ENCODE measurements at regions not wholly inside any gene's neighbourhood (a gene's known extent, or its start where the extent isn't known, plus 50 kb on each side); places are given as distances from the start of the nearest gene placed in this dataset.
A peak's percentile ranks its signal among the peaks of the same experiment; 100 is the strongest.

DNA sequence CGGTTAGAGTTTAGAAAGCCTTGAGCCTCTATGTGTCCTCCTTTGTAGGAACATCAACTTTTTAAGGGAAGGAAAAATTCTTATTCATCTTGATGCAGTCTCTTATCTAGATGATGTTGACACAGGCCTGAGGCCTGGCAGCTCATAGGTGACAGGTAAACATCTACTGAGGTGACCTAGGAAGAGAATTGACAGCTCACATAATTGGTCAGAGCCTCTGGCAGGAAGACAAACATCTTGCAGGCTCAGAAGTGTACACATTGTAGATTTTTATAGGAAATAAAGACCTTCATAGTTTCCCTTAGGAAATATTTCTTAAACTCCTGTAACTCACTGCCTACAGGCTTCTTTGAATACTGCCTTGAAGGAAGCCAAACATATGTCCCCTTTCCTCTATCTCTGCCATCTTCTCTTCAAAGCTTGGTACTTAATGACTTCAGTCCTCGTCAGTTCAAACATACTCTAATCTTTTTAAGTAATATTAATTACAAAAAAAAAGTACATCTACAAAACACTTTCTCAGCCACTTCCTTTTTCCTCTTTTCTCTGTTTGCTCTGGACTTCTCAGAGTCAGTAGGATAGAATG lies 341.3 kb downstream of the TBL1XR1 start:
- DNase-seq, result peak; percentile 9 to 86
- no peak overlapping the region for H3K4me3 ChIP-seq
- no peaks in the 10 kb centered on the region for H3K27me3 ChIP-seq (ENCODE audit: insufficient read depth, low read depth)
- peaks cover 6% of the 10 kb centered on the region; the same call in 1 of the 2 replicates for H3K4me1 ChIP-seq (replicated peaks; ENCODE audit: insufficient read depth)
- no peaks in the 10 kb centered on the region for H3K36me3 ChIP-seq (ENCODE audit: low read depth)
- peaks cover 6% of the 10 kb centered on the region; the same call in 1 of the 2 replicates for H3F3A ChIP-seq (ENCODE audit: insufficient read depth, low read depth)
- ChIA-PET CTCF (no interaction called here), POLR2A (ENCODE audit: unreplicated experiment) (no interaction called here)
- no peak overlapping the region; the same call in 1 of the 2 replicates for H2AFZ ChIP-seq
- no peak for TF ChIP-seq EZH2 (IDR thresholded peaks at IDR 0.05; ENCODE audit: low read depth)
- TF ChIP-seq, protein P1, sequence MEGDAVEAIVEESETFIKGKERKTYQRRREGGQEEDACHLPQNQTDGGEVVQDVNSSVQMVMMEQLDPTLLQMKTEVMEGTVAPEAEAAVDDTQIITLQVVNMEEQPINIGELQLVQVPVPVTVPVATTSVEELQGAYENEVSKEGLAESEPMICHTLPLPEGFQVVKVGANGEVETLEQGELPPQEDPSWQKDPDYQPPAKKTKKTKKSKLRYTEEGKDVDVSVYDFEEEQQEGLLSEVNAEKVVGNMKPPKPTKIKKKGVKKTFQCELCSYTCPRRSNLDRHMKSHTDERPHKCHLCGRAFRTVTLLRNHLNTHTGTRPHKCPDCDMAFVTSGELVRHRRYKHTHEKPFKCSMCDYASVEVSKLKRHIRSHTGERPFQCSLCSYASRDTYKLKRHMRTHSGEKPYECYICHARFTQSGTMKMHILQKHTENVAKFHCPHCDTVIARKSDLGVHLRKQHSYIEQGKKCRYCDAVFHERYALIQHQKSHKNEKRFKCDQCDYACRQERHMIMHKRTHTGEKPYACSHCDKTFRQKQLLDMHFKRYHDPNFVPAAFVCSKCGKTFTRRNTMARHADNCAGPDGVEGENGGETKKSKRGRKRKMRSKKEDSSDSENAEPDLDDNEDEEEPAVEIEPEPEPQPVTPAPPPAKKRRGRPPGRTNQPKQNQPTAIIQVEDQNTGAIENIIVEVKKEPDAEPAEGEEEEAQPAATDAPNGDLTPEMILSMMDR (conservative IDR thresholded peaks at IDR 0.05), result no peak
- no peak overlapping the region for H3K4me2 ChIP-seq
- no TSS peak for BruUV-seq (replicated peaks)
- no peaks in the 10 kb centered on the region for H4K20me1 ChIP-seq (ENCODE audit: insufficient read depth)
- H3K9me2 ChIP-seq (ENCODE audit: insufficient read depth), result peaks cover 9% of the 10 kb centered on the region; the same call in 1 of the 2 replicates
- no peak overlapping the region for H3K27ac ChIP-seq
- intact Hi-C loops (cut with micrococcal nuclease; ENCODE audit: unreplicated experiment), result no loop called here
- no peaks in the 10 kb centered on the region for H3K79me2 ChIP-seq (ENCODE audit: low read depth)
- no peaks in the 10 kb centered on the region for H3K9me3 ChIP-seq (ENCODE audit: insufficient read depth, low read depth)

DNA sequence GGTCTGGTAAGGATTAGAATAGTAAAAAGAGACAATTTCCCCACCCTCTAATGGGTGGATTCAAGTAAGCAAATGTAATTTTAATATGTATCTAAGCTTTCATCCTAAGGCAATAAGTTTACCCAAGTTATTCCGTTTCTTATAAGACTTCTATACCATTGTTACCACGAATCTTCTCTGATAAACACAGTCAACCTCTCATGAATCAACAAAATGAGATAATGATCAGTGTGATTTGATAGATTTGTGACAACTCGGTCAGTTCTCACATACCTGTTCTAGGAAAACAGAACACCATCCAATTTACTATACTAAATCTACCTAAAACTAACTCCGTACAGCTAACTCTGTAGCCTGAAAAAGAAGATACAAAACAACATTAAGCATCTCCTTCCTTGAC lies 342.1 kb downstream of the TBL1XR1 start:
- BruUV-seq (replicated peaks), result no TSS peak

DNA sequence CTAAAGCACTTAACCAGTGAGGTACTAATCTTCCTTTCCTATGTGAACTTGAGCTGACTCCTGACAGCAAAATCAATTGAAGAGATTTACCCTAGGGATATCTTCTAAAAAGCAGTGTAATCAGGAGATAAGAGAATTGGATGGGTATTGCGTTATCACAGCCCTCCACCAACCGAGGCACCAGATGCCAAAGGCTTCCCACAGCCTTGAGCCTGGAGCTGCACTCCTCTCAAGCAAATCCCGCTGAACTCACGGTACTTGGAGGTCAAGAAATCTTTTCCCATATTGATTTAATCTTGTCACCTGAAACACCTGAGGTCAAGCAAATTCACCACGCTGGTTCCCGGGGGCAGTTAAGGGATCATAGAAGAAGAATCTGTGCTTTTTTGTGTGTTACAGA lies 346.8 kb downstream of the TBL1XR1 start:
- H3K36me3 ChIP-seq (ENCODE audit: low read depth), result no peaks in the 10 kb centered on the region
- no peak overlapping the region for H2AFZ ChIP-seq
- BruUV-seq (replicated peaks), result no TSS peak
- CTCF ChIA-PET, result no interaction called here
- H3F3A ChIP-seq (ENCODE audit: insufficient read depth, low read depth), result no peaks in the 10 kb centered on the region
- no peaks in the 10 kb centered on the region for H3K9me3 ChIP-seq (ENCODE audit: insufficient read depth, low read depth)
- no peaks in the 10 kb centered on the region for H3K27me3 ChIP-seq (ENCODE audit: insufficient read depth, low read depth)
- no peak for DNase-seq
- H4K20me1 ChIP-seq (ENCODE audit: insufficient read depth), result no peaks in the 10 kb centered on the region
- H3K9me2 ChIP-seq (ENCODE audit: insufficient read depth), result peaks cover 13% of the 10 kb centered on the region; the same call in 1 of the 2 replicates
- H3K4me1 ChIP-seq (replicated peaks; ENCODE audit: insufficient read depth), result peaks cover 1% of the 10 kb centered on the region
- H3K79me2 ChIP-seq (ENCODE audit: low read depth), result no peaks in the 10 kb centered on the region
- intact Hi-C loops (cut with micrococcal nuclease; ENCODE audit: unreplicated experiment), result no loop called here
- H3K4me3 ChIP-seq, result no peak overlapping the region
- TF ChIP-seq, protein P1 (conservative IDR thresholded peaks at IDR 0.05), result no peak
- no peak for TF ChIP-seq EZH2 (IDR thresholded peaks at IDR 0.05; ENCODE audit: low read depth)
- H3K4me2 ChIP-seq, result no peak overlapping the region
- H3K27ac ChIP-seq, result no peak overlapping the region
- POLR2A ChIA-PET (ENCODE audit: unreplicated experiment), result no interaction called here

More for the DNA sequence above, 342.1 kb downstream of the TBL1XR1 start:
- peaks cover 9% of the 10 kb centered on the region; the same call in 1 of the 2 replicates for H3K9me2 ChIP-seq (ENCODE audit: insufficient read depth)
- H3K4me3 ChIP-seq, result no peak overlapping the region
- H2AFZ ChIP-seq, result no peak overlapping the region
- ChIA-PET POLR2A (ENCODE audit: unreplicated experiment) (no interaction called here), CTCF (no interaction called here)
- no peaks in the 10 kb centered on the region for H3K79me2 ChIP-seq (ENCODE audit: low read depth)
- H3K36me3 ChIP-seq (ENCODE audit: low read depth), result no peaks in the 10 kb centered on the region
- H3K4me2 ChIP-seq, result no peak overlapping the region
- H3K27ac ChIP-seq, result no peak overlapping the region
- no peaks in the 10 kb centered on the region for H3K27me3 ChIP-seq (ENCODE audit: insufficient read depth, low read depth)
- H3F3A ChIP-seq (ENCODE audit: insufficient read depth, low read depth), result peaks cover 6% of the 10 kb centered on the region; the same call in 1 of the 2 replicates
- TF ChIP-seq, protein P1 (conservative IDR thresholded peaks at IDR 0.05), result no peak
- no peak for TF ChIP-seq EZH2 (IDR thresholded peaks at IDR 0.05; ENCODE audit: low read depth)
- no peaks in the 10 kb centered on the region for H4K20me1 ChIP-seq (ENCODE audit: insufficient read depth)
- no peak for DNase-seq
- H3K4me1 ChIP-seq (replicated peaks; ENCODE audit: insufficient read depth), result peaks cover 6% of the 10 kb centered on the region; the same call in 1 of the 2 replicates
- intact Hi-C loops (cut with micrococcal nuclease; ENCODE audit: unreplicated experiment), result no loop called here
- no peaks in the 10 kb centered on the region for H3K9me3 ChIP-seq (ENCODE audit: insufficient read depth, low read depth)

Data from PC-9 (cell line).